OCI-LY3 (cell line): ENCODE measurements at regions not wholly inside any gene's neighbourhood (a gene's known extent, or its start where the extent isn't known, plus 50 kb on each side); places are given as distances from the start of the nearest gene placed in this dataset.

Experiments
- H2AFZ ChIP-seq: fragments of 200-600, 300-600 bp; shearing (Covaris generic); 2 replicates; pipeline ENCODE4 v1.6.0; 2014; ENCODE audit warnings: antibody characterized with exemption, low read depth, low read length
- H3K27ac ChIP-seq: fragments of 200-600, 300-600 bp; sonication (generic); 2 replicates; pipeline ENCODE4 v1.5.1; 2014; ENCODE audit warnings: mild to moderate bottlenecking, low read length, moderate library complexity, mixed read lengths
- H3K27me3 ChIP-seq: fragments of 200-600, 300-600 bp; sonication (generic); 2 replicates; pipeline ENCODE4 v1.6.1; 2014; ENCODE audit warnings: low read depth, low read length, mixed read lengths
- H3K36me3 ChIP-seq: fragments of 200-600, 300-600 bp; sonication (generic); replicated peaks from 2 replicates; pipeline ENCODE3; 2014; ENCODE audit warnings: low read depth, low read length, mixed read lengths
- H3K4me1 ChIP-seq: fragments of 300-600, 200-600 bp; sonication (generic); 2 replicates; pipeline ENCODE4 v1.6.1; 2014; ENCODE audit warnings: low read length, mixed read lengths
- H3K4me2 ChIP-seq: fragments of 200-600, 300-600 bp; sonication (generic); 2 replicates; pipeline ENCODE4 v1.6.1; 2014; ENCODE audit warnings: low read length, mixed read lengths
- H3K4me3 ChIP-seq: fragments of 300-600, 200-600 bp; sonication (generic); 2 replicates; pipeline ENCODE4 v1.5.1; 2014; ENCODE audit warnings: antibody characterized with exemption, mild to moderate bottlenecking, low read length, moderate library complexity
- H3K79me2 ChIP-seq: fragments of 300-600, 200-600 bp; shearing (Covaris generic); 2 replicates; pipeline ENCODE4 v1.6.1; 2014; ENCODE audit warnings: mild to moderate bottlenecking, low read length, mixed read lengths
- H3K9ac ChIP-seq: fragments of 300-600, 200-600 bp; shearing (Covaris generic); 2 replicates; pipeline ENCODE4 v1.6.0; 2014; ENCODE audit warnings: mild to moderate bottlenecking, low read length, moderate library complexity
- H3K9me3 ChIP-seq: fragments of 200-600, 300-600 bp; shearing (Covaris generic); 2 replicates; pipeline ENCODE4 v1.6.1; 2014; ENCODE audit warnings: low read length, mixed read lengths; ENCODE audit not compliant: insufficient read depth
- H4K20me1 ChIP-seq: fragments of 200-600, 300-600 bp; sonication (generic); 2 replicates; pipeline ENCODE4 v1.6.1; 2016; ENCODE audit warnings: low read length, mixed read lengths; ENCODE audit not compliant: insufficient read depth
- EZH2phosphoT487 ChIP-seq: fragments of 200-600 bp; shearing (Covaris generic); IDR thresholded peaks from 2 replicates; pipeline ENCODE4 v1.6.1; 2018; ENCODE audit warnings: antibody characterized with exemption, mixed run types, low read depth
- TF ChIP-seq, protein P1 (sequence below): fragments of 200-600, 300-600 bp; sonication (generic); IDR thresholded peaks from 2 replicates; pipeline ENCODE4 v1.5.1; 2014; ENCODE audit warnings: antibody characterized with exemption, low read length, low read depth

DNA sequence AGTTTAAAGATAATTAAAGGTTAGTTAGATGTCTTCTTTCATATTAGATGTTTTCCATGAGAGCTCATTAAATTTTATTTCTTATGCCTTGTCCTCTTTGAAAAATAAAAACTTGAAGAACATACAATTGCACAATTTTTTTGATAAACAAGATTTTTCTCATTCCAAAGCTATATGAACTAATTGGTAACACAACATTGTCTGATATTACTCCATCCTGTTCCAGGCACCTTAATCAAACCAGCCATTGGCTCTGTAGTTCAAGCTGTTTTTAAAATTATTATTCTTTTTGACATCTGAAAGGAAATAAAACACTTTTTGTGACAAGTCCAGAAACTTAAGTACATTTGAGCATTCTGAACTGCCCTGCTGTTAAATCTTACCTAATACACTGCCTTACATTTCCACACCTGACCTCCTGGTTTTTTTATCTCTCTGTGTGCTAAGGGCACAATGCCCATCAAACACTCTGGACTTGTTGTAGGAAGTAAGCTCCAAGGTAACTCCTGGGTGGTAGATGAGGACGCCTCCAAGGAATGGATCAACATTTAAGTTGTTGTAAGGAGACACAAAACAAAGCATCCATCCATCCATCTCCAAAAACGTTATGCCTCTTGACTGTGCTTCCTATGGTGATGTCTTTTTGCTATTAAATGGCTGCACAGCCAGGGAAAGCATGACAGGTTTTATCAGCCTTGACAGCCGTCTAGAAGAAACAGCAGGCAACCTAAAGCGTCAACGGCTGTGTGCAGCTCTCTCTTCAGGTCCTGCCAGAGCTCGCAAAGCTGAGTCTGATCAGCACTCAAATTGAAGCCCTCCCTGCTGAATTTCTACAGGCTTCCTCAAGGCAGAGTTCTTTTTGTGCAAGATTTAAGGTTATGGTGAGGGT, 449.9 kb upstream of the FLRT2 start:
- H3K9me3 ChIP-seq = no peaks in the 10 kb centered on the region; the same call in 1 of the 2 replicates
- no peaks in the 10 kb centered on the region for H4K20me1 ChIP-seq
- no peak overlapping the region for H3K27ac ChIP-seq
- no peak overlapping the region for H3K9ac ChIP-seq
- TF ChIP-seq EZH2phosphoT487 = no peak
- TF ChIP-seq, protein P1, sequence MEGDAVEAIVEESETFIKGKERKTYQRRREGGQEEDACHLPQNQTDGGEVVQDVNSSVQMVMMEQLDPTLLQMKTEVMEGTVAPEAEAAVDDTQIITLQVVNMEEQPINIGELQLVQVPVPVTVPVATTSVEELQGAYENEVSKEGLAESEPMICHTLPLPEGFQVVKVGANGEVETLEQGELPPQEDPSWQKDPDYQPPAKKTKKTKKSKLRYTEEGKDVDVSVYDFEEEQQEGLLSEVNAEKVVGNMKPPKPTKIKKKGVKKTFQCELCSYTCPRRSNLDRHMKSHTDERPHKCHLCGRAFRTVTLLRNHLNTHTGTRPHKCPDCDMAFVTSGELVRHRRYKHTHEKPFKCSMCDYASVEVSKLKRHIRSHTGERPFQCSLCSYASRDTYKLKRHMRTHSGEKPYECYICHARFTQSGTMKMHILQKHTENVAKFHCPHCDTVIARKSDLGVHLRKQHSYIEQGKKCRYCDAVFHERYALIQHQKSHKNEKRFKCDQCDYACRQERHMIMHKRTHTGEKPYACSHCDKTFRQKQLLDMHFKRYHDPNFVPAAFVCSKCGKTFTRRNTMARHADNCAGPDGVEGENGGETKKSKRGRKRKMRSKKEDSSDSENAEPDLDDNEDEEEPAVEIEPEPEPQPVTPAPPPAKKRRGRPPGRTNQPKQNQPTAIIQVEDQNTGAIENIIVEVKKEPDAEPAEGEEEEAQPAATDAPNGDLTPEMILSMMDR = no peak
- no peak overlapping the region for H2AFZ ChIP-seq
- H3K4me2 ChIP-seq = no peak overlapping the region
- H3K4me3 ChIP-seq = no peak overlapping the region
- no peaks in the 10 kb centered on the region for H3K79me2 ChIP-seq
- no peaks in the 10 kb centered on the region for H3K4me1 ChIP-seq
- H3K36me3 ChIP-seq = no peaks in the 10 kb centered on the region
- H3K27me3 ChIP-seq = no peaks in the 10 kb centered on the region

DNA sequence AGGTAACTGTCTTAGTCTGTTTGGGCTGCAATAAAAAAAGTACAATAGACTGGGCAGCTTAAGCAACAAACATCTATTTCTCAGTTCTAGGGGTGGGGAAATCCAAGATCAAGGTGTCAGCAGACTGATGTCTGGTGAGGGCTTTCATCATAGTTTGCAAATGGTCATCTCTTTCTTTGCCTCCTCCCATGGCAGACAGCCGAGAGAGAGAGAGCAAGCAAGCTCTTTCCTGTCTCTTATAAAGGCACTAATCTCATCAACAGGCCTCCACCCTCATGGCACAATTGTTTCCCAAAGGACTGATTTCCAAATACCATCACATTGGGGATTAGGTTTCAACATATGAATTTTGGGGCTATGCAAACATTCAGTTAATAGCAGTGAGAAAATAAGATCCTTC, 445.6 kb upstream of the FLRT2 start:
- Histone ChIP-seq H3K9me3 (no peaks in the 10 kb centered on the region; the same call in 1 of the 2 replicates), H2AFZ (no peak overlapping the region), H3K4me1 (no peaks in the 10 kb centered on the region), H3K9ac (no peak overlapping the region), H3K27ac (no peak overlapping the region), H3K79me2 (no peaks in the 10 kb centered on the region), H4K20me1 (no peaks in the 10 kb centered on the region), H3K4me3 (no peak overlapping the region), H3K4me2 (no peak overlapping the region), H3K27me3 (no peaks in the 10 kb centered on the region), H3K36me3 (no peaks in the 10 kb centered on the region)
- TF ChIP-seq, protein P1 = no peak
- TF ChIP-seq EZH2phosphoT487 = no peak

DNA sequence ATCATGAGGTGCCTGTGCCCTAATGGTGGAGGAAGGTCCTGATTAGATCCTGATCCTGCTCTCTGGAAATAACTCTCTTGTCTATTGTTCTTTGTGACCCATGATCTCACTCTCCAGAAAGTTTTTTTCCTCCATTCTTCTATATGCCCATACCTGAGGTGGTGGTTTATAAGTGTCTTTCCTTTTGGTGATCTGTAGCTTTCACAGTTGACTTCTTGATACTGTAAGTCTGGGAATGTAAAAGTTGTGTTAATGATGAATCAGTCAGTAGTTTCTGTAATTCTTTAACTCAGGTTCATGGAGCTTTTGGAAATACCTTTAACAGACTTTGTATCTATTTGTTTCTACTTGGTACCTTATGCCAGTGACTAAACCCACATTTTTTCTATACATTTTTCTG, 444.0 kb upstream of the FLRT2 start:
- no peaks in the 10 kb centered on the region for H3K27me3 ChIP-seq
- no peak overlapping the region for H3K9ac ChIP-seq
- H3K9me3 ChIP-seq = no peaks in the 10 kb centered on the region; the same call in 1 of the 2 replicates
- no peaks in the 10 kb centered on the region for H3K36me3 ChIP-seq
- H3K27ac ChIP-seq = no peak overlapping the region
- no peak overlapping the region for H3K4me2 ChIP-seq
- no peaks in the 10 kb centered on the region for H3K79me2 ChIP-seq
- TF ChIP-seq, protein P1 = no peak
- no peak for TF ChIP-seq EZH2phosphoT487
- H2AFZ ChIP-seq = no peak overlapping the region
- H3K4me3 ChIP-seq = no peak overlapping the region
- H3K4me1 ChIP-seq = no peaks in the 10 kb centered on the region
- H4K20me1 ChIP-seq = no peaks in the 10 kb centered on the region

DNA sequence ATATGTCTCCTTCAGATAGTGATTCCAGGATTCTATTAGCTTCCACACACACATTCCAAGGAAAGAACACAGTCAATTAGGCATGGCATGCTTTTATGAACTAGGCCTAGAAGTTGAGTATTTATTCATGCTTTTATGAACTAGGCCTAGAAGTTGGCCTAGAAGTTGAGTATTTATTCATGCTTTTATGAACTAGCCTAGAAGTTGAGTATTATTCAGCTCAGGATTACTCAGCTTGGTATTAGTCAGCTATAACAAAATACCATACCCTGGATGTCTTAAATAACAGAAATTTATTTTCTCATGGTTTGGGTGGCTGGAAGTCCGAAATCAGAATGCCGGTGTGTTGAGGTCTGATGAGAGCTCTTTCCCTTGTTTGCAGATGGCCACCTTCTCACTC, 442.7 kb upstream of the FLRT2 start:
- Histone ChIP-seq H4K20me1 (no peaks in the 10 kb centered on the region), H3K9ac (no peak overlapping the region)

More for the DNA sequence above, 442.7 kb upstream of the FLRT2 start:
- Histone ChIP-seq H3K4me1 (no peaks in the 10 kb centered on the region), H3K79me2 (no peaks in the 10 kb centered on the region), H3K4me2 (no peak overlapping the region), H3K27ac (no peak overlapping the region), H3K9me3 (no peaks in the 10 kb centered on the region), H3K36me3 (no peaks in the 10 kb centered on the region), H3K27me3 (no peaks in the 10 kb centered on the region), H3K4me3 (no peak overlapping the region), H2AFZ (no peak overlapping the region)
- TF ChIP-seq EZH2phosphoT487 = no peak
- TF ChIP-seq, protein P1 = no peak
